ENCODE measurements at regions not wholly inside any gene's neighbourhood (a gene's known extent, or its start where the extent isn't known, plus 50 kb on each side); places are given as distances from the start of the nearest gene placed in this dataset.
A peak's percentile ranks its signal among the peaks of the same experiment; 100 is the strongest.

GRCh38 chr15:97688177-97688576 lies 272.3 kb upstream of the ARRDC4 start:
- DNase-seq (ENCODE audit: low read depth in 2 of 2): no peak

- no peak for DNase-seq (ENCODE audit: low read depth in 2 of 2)
Observed at GRCh38 chr15:97688886-97689285, 271.6 kb upstream of the ARRDC4 start.

DNA sequence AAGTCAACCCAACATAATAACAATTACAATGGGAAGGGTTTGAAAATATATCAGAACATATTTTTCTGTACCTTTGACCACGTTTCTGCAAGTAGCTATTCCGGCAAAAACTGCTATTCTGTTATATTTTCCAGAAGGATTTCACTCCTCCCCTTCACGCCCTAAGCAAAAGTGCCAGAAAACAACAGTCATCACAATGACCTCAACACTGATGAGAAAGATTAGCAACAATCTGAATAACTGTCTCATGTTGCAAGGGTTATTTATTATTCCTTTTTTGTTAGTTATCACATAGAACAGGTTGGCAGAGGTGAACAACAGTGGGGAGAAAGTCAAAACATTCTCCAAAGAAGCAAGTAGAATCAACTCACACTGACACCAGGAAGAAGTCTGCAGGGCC lies 269.4 kb upstream of the ARRDC4 start:
- DNase-seq (ENCODE audit: low read depth in 2 of 2): no peak

- no peak for DNase-seq (ENCODE audit: low read depth in 2 of 2)
Observed at GRCh38 chr15:97691799-97692198, 268.7 kb upstream of the ARRDC4 start.

DNA sequence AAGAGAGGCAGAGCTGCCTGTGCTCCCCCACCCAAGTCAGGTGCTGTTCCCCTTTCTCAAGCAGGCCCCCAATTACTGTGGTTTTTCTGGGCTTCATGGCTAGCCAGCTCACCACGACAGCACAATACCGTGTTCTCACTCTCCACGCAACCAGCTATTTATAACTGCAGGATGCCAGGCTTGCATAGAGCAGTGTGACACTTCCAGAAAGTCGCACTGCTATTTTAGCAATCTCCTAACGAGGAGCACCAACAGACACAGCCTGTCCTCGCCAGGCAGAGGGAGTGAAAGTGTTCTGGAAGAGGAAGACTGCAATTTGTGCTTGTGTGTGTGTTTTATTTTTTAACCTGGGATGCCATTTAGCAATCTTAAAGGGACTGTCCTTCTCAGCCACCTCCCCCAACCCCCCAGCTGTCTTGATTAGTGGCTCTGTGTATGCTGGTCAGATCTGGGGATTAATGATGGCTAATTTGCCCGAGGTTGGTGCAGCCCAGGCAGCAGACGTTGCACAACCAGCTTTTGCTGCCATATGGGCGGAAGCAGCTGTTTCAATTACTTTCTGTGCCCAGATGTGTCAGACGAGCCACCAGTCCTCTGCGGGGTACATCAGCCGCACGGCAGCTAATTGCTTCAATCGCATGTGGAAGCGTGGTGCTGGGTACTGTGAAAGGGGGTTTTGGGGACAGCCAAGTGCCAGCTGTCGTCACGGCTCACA lies 268.0 kb upstream of the ARRDC4 start:
- DNase-seq (ENCODE audit: low read depth in 2 of 2): no peak

DNA sequence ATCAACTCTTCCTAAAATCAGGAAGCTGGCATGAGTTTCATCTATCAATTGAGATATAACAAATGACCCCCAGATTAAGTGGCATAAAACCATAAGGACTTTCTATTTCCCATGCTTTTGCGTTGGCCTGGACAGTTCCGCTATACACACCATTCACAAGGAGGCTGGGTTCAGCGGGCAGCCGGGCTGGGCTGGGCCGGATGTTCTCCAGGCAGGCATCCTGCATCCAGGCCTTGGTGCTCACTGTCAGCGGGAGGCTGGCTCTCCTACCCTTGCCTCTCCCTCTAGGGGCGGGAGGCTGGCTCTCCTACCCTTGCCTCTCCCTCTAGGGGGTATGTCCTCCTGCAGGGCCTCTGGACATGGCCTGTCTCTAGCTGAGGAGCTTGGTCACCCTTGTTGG lies 266.0 kb upstream of the ARRDC4 start:
- DNase-seq (ENCODE audit: low read depth in 2 of 2): no peak

GRCh38 chr15:97703400-97703799 lies 257.1 kb upstream of the ARRDC4 start:
- DNase-seq (ENCODE audit: low read depth in 2 of 2): no peak

DNA sequence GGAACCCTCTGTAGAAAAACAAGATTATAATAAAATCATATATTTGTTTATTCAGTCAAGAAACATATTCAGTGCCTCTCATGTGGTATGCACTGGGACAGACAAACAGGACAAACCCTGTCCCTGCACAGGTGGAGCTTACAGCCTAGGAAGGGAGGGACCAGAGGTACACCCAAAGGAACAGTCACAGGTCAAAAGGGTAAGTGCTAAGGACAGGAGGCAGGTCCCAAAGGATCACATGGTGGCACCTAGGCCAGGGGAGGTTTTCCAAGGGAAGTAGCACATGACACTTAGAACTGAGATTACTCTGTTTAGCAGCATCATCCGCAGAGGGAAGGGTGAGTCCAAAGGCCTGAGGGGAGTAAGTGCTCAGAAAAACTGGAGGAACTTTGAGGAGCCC lies 254.4 kb upstream of the ARRDC4 start:
- no peak for DNase-seq (ENCODE audit: low read depth in 2 of 2)

DNA sequence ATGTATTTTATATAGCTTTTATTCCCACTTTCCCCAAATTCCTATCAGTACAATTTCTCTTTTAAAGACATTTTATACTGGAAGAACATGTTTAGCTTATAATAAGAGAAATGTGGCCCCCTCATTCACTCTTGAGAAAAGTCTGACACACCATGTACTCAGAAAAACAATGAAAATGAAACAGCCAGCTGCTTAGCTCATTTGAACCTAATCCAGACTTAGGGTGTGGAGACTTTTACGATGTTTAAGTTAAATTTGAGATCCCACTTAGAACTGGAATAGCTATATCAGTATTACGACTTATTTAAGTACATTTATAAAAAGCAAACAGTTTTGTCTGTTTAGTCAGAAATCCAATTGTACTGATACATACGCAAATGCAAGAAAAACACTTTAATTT lies 252.3 kb upstream of the ARRDC4 start:
- no peak for DNase-seq (ENCODE audit: low read depth in 2 of 2)

DNA sequence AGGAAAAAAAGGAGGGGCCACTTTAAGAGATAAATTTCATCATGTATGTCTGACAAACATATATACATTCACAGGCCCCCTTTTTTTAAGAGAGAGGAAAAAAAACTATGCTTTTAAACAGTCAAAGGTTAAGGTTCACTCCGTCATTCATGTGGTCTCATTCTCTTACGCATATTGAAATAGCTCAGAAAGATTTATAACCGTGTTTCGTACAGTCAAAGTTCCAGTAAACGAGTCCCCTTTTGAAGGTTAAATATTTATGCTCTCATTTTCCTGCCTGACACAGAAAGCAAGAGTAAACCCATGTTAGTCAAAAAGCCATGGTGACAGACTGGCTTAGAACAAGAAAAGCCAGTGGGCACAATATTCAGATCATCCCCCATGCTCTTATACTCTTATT lies 248.0 kb upstream of the ARRDC4 start:
- no peak for DNase-seq (ENCODE audit: low read depth in 2 of 2)

GRCh38 chr15:97717806-97718205 lies 242.7 kb upstream of the ARRDC4 start:
- no peak for DNase-seq (ENCODE audit: low read depth in 2 of 2)

- no peak for DNase-seq (ENCODE audit: low read depth in 2 of 2)
Observed at GRCh38 chr15:97718509-97718908, 242.0 kb upstream of the ARRDC4 start.

- no peak for DNase-seq (ENCODE audit: low read depth in 2 of 2)
Observed at GRCh38 chr15:97728791-97729190, 231.7 kb upstream of the ARRDC4 start.

DNA sequence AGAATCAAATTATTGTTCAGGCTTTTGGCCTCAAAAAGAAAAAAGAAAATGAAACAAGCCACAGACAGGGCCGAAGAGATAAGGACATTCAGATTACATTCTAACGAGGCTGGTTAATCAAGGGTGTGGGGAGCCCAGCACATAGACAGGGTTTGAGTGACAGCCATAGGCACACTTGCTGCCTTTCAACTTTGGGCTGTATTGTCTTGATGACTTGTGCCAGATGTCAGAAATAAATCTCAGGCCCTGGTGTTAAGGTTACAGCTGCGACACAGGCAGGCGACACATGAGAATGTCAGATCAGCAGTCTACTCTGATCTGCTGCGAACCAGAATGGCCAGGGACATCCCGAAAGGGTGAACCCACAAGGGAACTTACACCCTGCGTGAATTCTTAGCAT lies 231.2 kb upstream of the ARRDC4 start:
- no peak for DNase-seq (ENCODE audit: low read depth in 2 of 2)

- no peak for DNase-seq (ENCODE audit: low read depth in 2 of 2)
Observed at GRCh38 chr15:97730315-97730714, 230.2 kb upstream of the ARRDC4 start.

- no peak for DNase-seq (ENCODE audit: low read depth in 2 of 2)
Observed at GRCh38 chr15:97731859-97732258, 228.6 kb upstream of the ARRDC4 start.

- DNase-seq (ENCODE audit: low read depth in 2 of 2): no peak
Observed at GRCh38 chr15:97733373-97733772, 227.1 kb upstream of the ARRDC4 start.

DNA sequence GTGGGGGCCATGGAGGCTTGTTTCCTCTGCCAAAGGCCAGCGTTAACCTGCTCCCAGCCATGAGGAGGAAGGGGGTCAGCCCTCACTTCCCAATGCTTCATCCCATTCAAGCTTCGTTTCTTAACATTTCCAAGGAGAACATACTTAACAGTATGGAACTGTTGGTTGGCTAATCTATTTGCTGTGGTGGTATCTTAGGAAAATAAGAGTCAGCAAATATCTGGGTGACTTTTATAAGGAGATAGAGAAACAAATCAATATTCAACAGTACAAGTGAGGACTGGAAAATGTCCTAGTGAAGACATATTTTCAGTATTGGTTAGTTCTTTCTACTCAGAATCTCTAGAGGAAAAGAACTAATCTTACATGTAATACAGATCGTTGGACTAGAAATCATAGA lies 223.8 kb upstream of the ARRDC4 start:
- DNase-seq (ENCODE audit: low read depth in 2 of 2): no peak

- peak in 1 of 2 donors; percentile 31 for DNase-seq (ENCODE audit: low read depth in 2 of 2)
Observed at GRCh38 chr15:97745481-97746071, 214.9 kb upstream of the ARRDC4 start.

- DNase-seq (ENCODE audit: low read depth in 2 of 2): no peak
Observed at GRCh38 chr15:97747342-97747741, 213.2 kb upstream of the ARRDC4 start.

DNA sequence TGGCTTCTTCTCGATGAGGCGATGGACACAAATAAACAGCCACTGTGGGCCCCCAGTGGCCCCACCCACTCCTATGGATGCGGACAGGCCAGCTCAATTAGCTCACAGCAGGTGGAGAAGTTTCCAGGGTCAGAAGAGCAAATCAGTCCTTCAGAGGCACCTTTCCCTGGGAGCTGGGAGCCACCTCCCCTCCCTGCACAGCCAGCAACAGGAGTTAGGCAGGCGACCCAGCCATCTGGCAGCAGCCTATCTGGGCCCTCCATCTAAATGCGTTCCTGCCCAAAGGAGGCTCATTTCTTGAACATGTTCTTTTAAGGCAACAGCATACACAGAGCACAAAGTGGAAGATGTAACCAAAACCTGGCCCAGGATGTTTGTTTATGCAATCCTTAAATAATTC lies 211.9 kb upstream of the ARRDC4 start:
- DNase-seq (ENCODE audit: low read depth in 2 of 2): no peak

- DNase-seq (ENCODE audit: low read depth in 2 of 2): no peak
Observed at GRCh38 chr15:97750060-97750459, 210.4 kb upstream of the ARRDC4 start.

- no peak for DNase-seq (ENCODE audit: low read depth in 2 of 2)
Observed at GRCh38 chr15:97755726-97756125, 204.8 kb upstream of the ARRDC4 start.

- no peak for DNase-seq (ENCODE audit: low read depth in 2 of 2)
Observed at GRCh38 chr15:97759363-97759762, 201.1 kb upstream of the ARRDC4 start.
